Astrocyte (in vitro differentiated cells and primary cell): ENCODE measurements at regions not wholly inside any gene's neighbourhood (a gene's known extent, or its start where the extent isn't known, plus 50 kb on each side); places are given as distances from the start of the nearest gene placed in this dataset.

Experiments
- DNase-seq: peaks from one replicate; pipeline ENCODE4 v3.0.0-alpha.2; 2010; ENCODE audit warnings: low read depth
- FAIRE-seq: peaks from 2 replicates; lab custom pipeline; 2011; peaks lifted over from hg19 to GRCh38; lab: Jason Lieb, UNC
- H2AFZ ChIP-seq: 2 replicates; pipeline ENCODE4 v1.6.0; 2012; ENCODE audit warnings: low read depth, low read length, inconsistent platforms
- H3K27ac ChIP-seq: 2 replicates; pipeline ENCODE4 v1.5.1; 2011; ENCODE audit warnings: low read depth, low read length, inconsistent platforms
- H3K27me3 ChIP-seq: 2 replicates; pipeline ENCODE4 v1.6.0; 2011; ENCODE audit warnings: low read length, inconsistent platforms; ENCODE audit not compliant: insufficient read depth
- H3K36me3 ChIP-seq: 2 replicates; pipeline ENCODE4 v1.5.1; 2011; ENCODE audit warnings: low read length, inconsistent platforms; ENCODE audit not compliant: insufficient read depth
- H3K4me1 ChIP-seq: 2 replicates; pipeline ENCODE4 v1.5.1; 2011; ENCODE audit warnings: low read length, inconsistent platforms; ENCODE audit not compliant: insufficient read depth
- H3K4me2 ChIP-seq: 2 replicates; pipeline ENCODE4 v1.6.0; 2012; ENCODE audit warnings: low read length, inconsistent platforms
- H3K4me3 ChIP-seq: 2 replicates; pipeline ENCODE4 v1.5.1; 2011; ENCODE audit warnings: low read depth, mild to moderate bottlenecking, low read length, inconsistent platforms; ENCODE audit not compliant: insufficient read depth
- H3K79me2 ChIP-seq: 2 replicates; pipeline ENCODE4 v1.6.0; 2012; ENCODE audit warnings: mild to moderate bottlenecking, low read length, inconsistent platforms; ENCODE audit not compliant: insufficient read depth
- H3K9ac ChIP-seq: 2 replicates; pipeline ENCODE4 v1.6.0; 2012; ENCODE audit warnings: mild to moderate bottlenecking, low read length, inconsistent platforms
- H3K9me3 ChIP-seq: 2 replicates; pipeline ENCODE4 v1.5.1; 2012; ENCODE audit warnings: low read depth, mild to moderate bottlenecking, low read length, inconsistent platforms; ENCODE audit not compliant: insufficient read depth
- H4K20me1 ChIP-seq: 2 replicates; pipeline ENCODE4 v1.6.0; 2012; ENCODE audit warnings: low read length, inconsistent platforms; ENCODE audit not compliant: insufficient read depth
- H3K27ac Mint-ChIP-seq: one replicate; pipeline ENCODE4 v1.8.0; 2021; ENCODE audit warnings: mild to moderate bottlenecking, mixed read lengths; ENCODE audit not compliant: unreplicated experiment
- H3K27me3 Mint-ChIP-seq: one replicate; pipeline ENCODE4 v1.8.0; 2021; ENCODE audit warnings: low read depth, mixed read lengths; ENCODE audit not compliant: unreplicated experiment
- H3K36me3 Mint-ChIP-seq: one replicate; pipeline ENCODE4 v1.8.0; 2021; ENCODE audit warnings: low read depth, mixed read lengths; ENCODE audit not compliant: unreplicated experiment
- H3K4me1 Mint-ChIP-seq: one replicate; pipeline ENCODE4 v1.8.0; 2021; ENCODE audit warnings: low read depth, mixed read lengths; ENCODE audit not compliant: unreplicated experiment
- H3K4me3 Mint-ChIP-seq: one replicate; pipeline ENCODE4 v1.8.0; 2021; ENCODE audit warnings: mild to moderate bottlenecking, moderate library complexity, mixed read lengths; ENCODE audit not compliant: unreplicated experiment
- H3K9me3 Mint-ChIP-seq: one replicate; pipeline ENCODE4 v1.8.0; 2021; ENCODE audit warnings: mild to moderate bottlenecking, mixed read lengths; ENCODE audit not compliant: unreplicated experiment
- EZH2 ChIP-seq: IDR thresholded peaks from 2 replicates; pipeline ENCODE4 v1.6.1; 2012; ENCODE audit warnings: mild to moderate bottlenecking, low read length, inconsistent platforms; ENCODE audit not compliant: insufficient read depth
- TF ChIP-seq, protein P1 (sequence below): IDR thresholded peaks from 2 replicates; pipeline ENCODE4 v1.5.1; 2011; ENCODE audit warnings: low read depth, mild to moderate bottlenecking, inconsistent platforms, low read length, moderate library complexity; ENCODE audit not compliant: insufficient read depth

DNA sequence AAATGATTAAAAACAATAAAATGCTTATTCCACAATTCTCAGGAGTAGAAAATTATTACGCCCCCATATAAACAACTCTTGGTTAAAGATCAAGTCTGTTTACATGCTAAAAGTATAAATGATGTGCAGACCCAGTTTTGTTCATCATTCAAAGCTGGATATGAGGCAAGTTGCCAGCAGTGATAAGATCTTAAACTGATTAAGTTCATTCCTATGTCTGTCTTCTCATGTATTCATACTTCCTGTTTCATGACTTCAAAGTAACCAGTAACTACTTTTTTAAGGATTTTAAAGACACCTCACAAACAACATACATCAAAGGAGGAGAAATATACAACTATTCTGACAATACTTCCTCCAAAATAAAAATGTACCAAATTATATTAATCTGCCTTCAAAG is 55.0 kb upstream of the ARHGAP32 start:
- Histone ChIP-seq H3K4me3 (no peak overlapping the region), H3K36me3 (no peaks in the 10 kb centered on the region), H2AFZ (no peak overlapping the region), H3K9ac (no peak overlapping the region), H3K79me2 (peaks cover 66% of the 10 kb centered on the region), H3K4me1 (peaks cover 34% of the 10 kb centered on the region), H3K9me3 (no peaks in the 10 kb centered on the region), H3K27ac (peak overlapping the region; percentile 48), H4K20me1 (peaks cover 4% of the 10 kb centered on the region), H3K4me2 (peak overlapping the region; percentile 14), H3K27me3 (no peaks in the 10 kb centered on the region)
- peaks cover 3% of the 10 kb centered on the region for H3K9me3 Mint-ChIP-seq
- DNase-seq (peak; percentile 80), FAIRE-seq (peak; percentile 55)
- no peak for TF ChIP-seq EZH2
- TF ChIP-seq, protein P1, sequence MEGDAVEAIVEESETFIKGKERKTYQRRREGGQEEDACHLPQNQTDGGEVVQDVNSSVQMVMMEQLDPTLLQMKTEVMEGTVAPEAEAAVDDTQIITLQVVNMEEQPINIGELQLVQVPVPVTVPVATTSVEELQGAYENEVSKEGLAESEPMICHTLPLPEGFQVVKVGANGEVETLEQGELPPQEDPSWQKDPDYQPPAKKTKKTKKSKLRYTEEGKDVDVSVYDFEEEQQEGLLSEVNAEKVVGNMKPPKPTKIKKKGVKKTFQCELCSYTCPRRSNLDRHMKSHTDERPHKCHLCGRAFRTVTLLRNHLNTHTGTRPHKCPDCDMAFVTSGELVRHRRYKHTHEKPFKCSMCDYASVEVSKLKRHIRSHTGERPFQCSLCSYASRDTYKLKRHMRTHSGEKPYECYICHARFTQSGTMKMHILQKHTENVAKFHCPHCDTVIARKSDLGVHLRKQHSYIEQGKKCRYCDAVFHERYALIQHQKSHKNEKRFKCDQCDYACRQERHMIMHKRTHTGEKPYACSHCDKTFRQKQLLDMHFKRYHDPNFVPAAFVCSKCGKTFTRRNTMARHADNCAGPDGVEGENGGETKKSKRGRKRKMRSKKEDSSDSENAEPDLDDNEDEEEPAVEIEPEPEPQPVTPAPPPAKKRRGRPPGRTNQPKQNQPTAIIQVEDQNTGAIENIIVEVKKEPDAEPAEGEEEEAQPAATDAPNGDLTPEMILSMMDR: no peak
- peak overlapping the region; percentile 63 for H3K27ac Mint-ChIP-seq
- H3K36me3 Mint-ChIP-seq: no peaks in the 10 kb centered on the region
- H3K4me1 Mint-ChIP-seq: peaks cover 47% of the 10 kb centered on the region
- no peak overlapping the region for H3K4me3 Mint-ChIP-seq
- H3K27me3 Mint-ChIP-seq: no peaks in the 10 kb centered on the region

DNA sequence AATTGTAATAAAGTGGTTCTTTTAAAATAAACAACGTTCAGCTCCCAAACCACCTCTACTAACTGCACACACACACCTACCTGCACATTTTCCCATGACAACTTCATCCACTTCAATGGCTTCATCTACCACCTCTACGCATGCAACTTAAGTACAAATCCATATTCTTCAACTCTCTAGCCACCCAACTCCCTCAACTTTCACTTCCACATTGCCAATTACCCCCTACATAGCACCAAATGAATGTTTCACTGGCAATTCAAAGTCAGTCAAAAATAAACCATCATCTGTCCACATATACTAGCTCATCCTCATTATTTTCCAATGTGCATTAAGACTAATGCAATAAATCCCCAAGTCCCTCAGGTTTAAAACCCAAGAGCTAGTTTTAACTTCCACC is 50.7 kb upstream of the ARHGAP32 start:
- Histone ChIP-seq H3K79me2 (peaks cover 66% of the 10 kb centered on the region), H3K9ac (no peak overlapping the region), H3K9me3 (no peaks in the 10 kb centered on the region), H3K4me3 (no peak overlapping the region), H3K27me3 (no peaks in the 10 kb centered on the region), H2AFZ (no peak overlapping the region), H3K4me2 (no peak overlapping the region), H3K27ac (no peak overlapping the region), H4K20me1 (peaks cover 4% of the 10 kb centered on the region), H3K36me3 (no peaks in the 10 kb centered on the region), H3K4me1 (peaks cover 13% of the 10 kb centered on the region)
- no peaks in the 10 kb centered on the region for H3K27me3 Mint-ChIP-seq
- H3K9me3 Mint-ChIP-seq: peaks cover 3% of the 10 kb centered on the region
- DNase-seq: no peak
- H3K4me3 Mint-ChIP-seq: no peak overlapping the region
- no peak overlapping the region for H3K27ac Mint-ChIP-seq
- H3K36me3 Mint-ChIP-seq: no peaks in the 10 kb centered on the region
- TF ChIP-seq EZH2: no peak
- TF ChIP-seq, protein P1: no peak
- peaks cover 31% of the 10 kb centered on the region for H3K4me1 Mint-ChIP-seq
- no peak for FAIRE-seq
